ENCODE measurements at regions not wholly inside any gene's neighbourhood (a gene's known extent, or its start where the extent isn't known, plus 50 kb on each side); places are given as distances from the start of the nearest gene placed in this dataset.

DNA sequence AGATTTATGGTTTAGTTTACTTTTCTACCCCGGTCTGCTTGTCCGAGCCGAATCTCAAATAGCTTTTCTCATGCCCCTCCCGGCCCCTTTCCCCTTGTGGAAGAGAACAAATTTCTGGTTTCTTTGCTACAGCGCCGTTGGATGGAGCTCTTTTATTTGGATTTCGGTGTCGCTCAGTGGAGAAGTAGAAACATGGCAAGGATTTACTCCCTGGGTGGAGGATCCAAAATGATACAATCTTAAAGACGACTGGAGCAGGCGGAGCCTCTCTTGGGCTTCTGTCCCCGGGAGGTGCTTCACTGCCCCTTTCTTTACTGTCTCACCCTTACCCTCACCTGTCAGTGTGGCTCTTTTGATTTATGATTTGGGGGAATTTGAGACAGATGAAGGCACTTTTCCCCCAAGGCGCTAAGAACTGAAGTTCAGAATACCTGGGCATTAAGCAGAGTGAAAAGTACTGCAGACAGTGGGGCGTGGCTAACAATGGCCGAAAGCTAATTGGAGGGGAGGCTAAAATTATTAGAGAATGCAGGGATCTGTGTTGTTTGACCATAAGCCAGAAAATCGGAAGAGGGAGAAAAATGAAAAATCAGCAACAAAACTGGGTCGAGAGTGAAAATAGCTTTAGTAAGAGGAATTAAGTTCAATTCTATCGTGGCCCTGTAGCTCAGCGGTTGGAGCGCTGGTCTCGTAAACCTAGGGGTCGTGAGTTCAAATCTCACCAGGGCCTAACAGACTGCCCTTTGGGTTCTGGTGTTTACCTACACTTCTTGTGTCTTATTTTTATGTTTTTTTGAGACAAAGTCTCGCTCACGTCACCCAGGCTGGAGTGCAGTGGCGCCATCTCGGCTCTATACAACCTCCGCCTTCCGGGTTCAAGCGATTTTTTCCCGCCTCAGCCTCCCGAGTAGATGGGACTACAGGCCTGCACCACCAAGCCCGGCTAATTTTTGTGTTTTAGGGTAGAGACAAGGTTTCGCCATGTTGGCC, 145.1 kb upstream of the ZNF184 start:
- TF ChIP-seq CTCF (conservative IDR thresholded peaks at IDR 0.05; ENCODE audit: low read depth in 2 of 2) (peak in 1 of 2 experiments; percentile 26; a peak in 2 of 4 replicates), EZH2 (IDR thresholded peaks at IDR 0.05; ENCODE audit: low read depth, unreplicated experiment) (no peak), POLR2AphosphoS5 (IDR thresholded peaks at IDR 0.05; ENCODE audit: low read depth) (no peak), REST (IDR thresholded peaks at IDR 0.05; ENCODE audit: unreplicated experiment) (no peak), STAT1 (IDR thresholded peaks at IDR 0.05; ENCODE audit: unreplicated experiment) (no peak), JUNB (IDR thresholded peaks at IDR 0.05; ENCODE audit: unreplicated experiment) (no peak), EZH2phosphoT487 (IDR thresholded peaks at IDR 0.05; ENCODE audit: unreplicated experiment) (no peak), CREB1 (CRISPR knock-in tag; IDR thresholded peaks at IDR 0.05; ENCODE audit: low read depth) (peak; percentile 65), ETS1 (IDR thresholded peaks at IDR 0.05) (0 out of 2 replicates have a peak, but pooled peaks have one; percentile 34), NANOG (IDR thresholded peaks at IDR 0.05; ENCODE audit: borderline replicate concordance) (no peak), ZNF331 (CRISPR knock-in tag; IDR thresholded peaks at IDR 0.05; ENCODE audit: low read depth) (0 out of 2 replicates have a peak, but pooled peaks have one; percentile 15), ZNF114 (CRISPR knock-in tag; IDR thresholded peaks at IDR 0.05) (no peak), ZNF462 (CRISPR knock-in tag; IDR thresholded peaks at IDR 0.05) (no peak)
